ENCODE measurements at regions not wholly inside any gene's neighbourhood (a gene's known extent, or its start where the extent isn't known, plus 50 kb on each side); places are given as distances from the start of the nearest gene placed in this dataset.

- no peak for DNase-seq (ENCODE audit: low spot score)
Measured at GRCh38 chr4:125365731-125366130, 51.0 kb downstream of the FAT4 start.

GRCh38 chr4:125368146-125368545, 53.4 kb downstream of the FAT4 start:
- DNase-seq (ENCODE audit: low spot score) = no peak

GRCh38 chr4:125368671-125369081, 53.9 kb downstream of the FAT4 start:
- DNase-seq (ENCODE audit: low spot score) = peak; percentile 26

GRCh38 chr4:125369098-125369497, 54.3 kb downstream of the FAT4 start:
- DNase-seq (ENCODE audit: low spot score) = no peak

- no peak for DNase-seq (ENCODE audit: low spot score)
Measured at GRCh38 chr4:125370478-125370877, 55.7 kb downstream of the FAT4 start.

- no peak for DNase-seq (ENCODE audit: low spot score)
Measured at GRCh38 chr4:125382995-125383394, 68.2 kb downstream of the FAT4 start.

- peak; percentile 37 for DNase-seq (ENCODE audit: low spot score)
Measured at GRCh38 chr4:125387770-125388169, 73.0 kb downstream of the FAT4 start.

- peak; percentile 18 for DNase-seq (ENCODE audit: low spot score)
Measured at GRCh38 chr4:125388613-125389012, 73.9 kb downstream of the FAT4 start.

- peak; percentile 80 for DNase-seq (ENCODE audit: low spot score)
Measured at GRCh38 chr4:125389713-125390112, 75.0 kb downstream of the FAT4 start.

GRCh38 chr4:125390126-125390525, 75.4 kb downstream of the FAT4 start:
- DNase-seq (ENCODE audit: low spot score) = peak; percentile 65

GRCh38 chr4:125390727-125391126, 76.0 kb downstream of the FAT4 start:
- DNase-seq (ENCODE audit: low spot score) = no peak

- DNase-seq (ENCODE audit: low spot score) = no peak
Measured at GRCh38 chr4:125392694-125393093, 77.9 kb downstream of the FAT4 start.

GRCh38 chr4:125393825-125394224, 79.1 kb downstream of the FAT4 start:
- no peak for DNase-seq (ENCODE audit: low spot score)

GRCh38 chr4:125397226-125397625, 82.5 kb downstream of the FAT4 start:
- DNase-seq (ENCODE audit: low spot score) = no peak

- no peak for DNase-seq (ENCODE audit: low spot score)
Measured at GRCh38 chr4:125398263-125399002, 83.7 kb downstream of the FAT4 start.

- DNase-seq (ENCODE audit: low spot score) = no peak
Measured at GRCh38 chr4:125400756-125401155, 86.0 kb downstream of the FAT4 start.

GRCh38 chr4:125401784-125402183, 87.0 kb downstream of the FAT4 start:
- DNase-seq (ENCODE audit: low spot score) = no peak

- DNase-seq (ENCODE audit: low spot score) = no peak
Measured at GRCh38 chr4:125420526-125420925, 105.8 kb downstream of the FAT4 start.

- DNase-seq (ENCODE audit: low spot score) = no peak
Measured at GRCh38 chr4:125421547-125421946, 106.8 kb downstream of the FAT4 start.

- DNase-seq (ENCODE audit: low spot score) = no peak
Measured at GRCh38 chr4:125423124-125423523, 108.4 kb downstream of the FAT4 start.

GRCh38 chr4:125428832-125429231, 114.1 kb downstream of the FAT4 start:
- no peak for DNase-seq (ENCODE audit: low spot score)

GRCh38 chr4:125430086-125430485, 115.3 kb downstream of the FAT4 start:
- no peak for DNase-seq (ENCODE audit: low spot score)

- DNase-seq (ENCODE audit: low spot score) = peak; percentile 4
Measured at GRCh38 chr4:125432078-125432477, 117.3 kb downstream of the FAT4 start.

GRCh38 chr4:125433453-125433852, 118.7 kb downstream of the FAT4 start:
- peak; percentile 34 for DNase-seq (ENCODE audit: low spot score)

Measured in AG08395 (cell line).